Psoas muscle (tissue), 7 donors: ENCODE measurements at regions not wholly inside any gene's neighbourhood (a gene's known extent, or its start where the extent isn't known, plus 50 kb on each side); places are given as distances from the start of the nearest gene placed in this dataset.

Source experiments
- ATAC-seq, 4 donors: fragments of 200-7000 bp; cut with Tn5 transposase; one replicate each; pipeline ENCODE4 v1.9.1; 2020; ENCODE audit warnings: moderate library complexity in 3 of 4, mild to moderate bottlenecking in 2 of 4
- DNase-seq, 2 donors: peaks; one replicate each; pipeline ENCODE4 v3.0.0-alpha.2; 2020
- H3K27ac ChIP-seq: fragments of 200-600 bp; one replicate; pipeline ENCODE4 v1.8.0; 2022
- H3K27me3 ChIP-seq, 3 donors: fragments of 200-600 bp in 1 of 3; one replicate each; pipeline versions ENCODE4 v1.6.1 to v1.8.0; 2013 to 2022; ENCODE audit warnings: low read length in 2 of 3, mild to moderate bottlenecking in 2 of 3, moderate library complexity in 1 of 3; ENCODE audit not compliant: insufficient read depth in 3 of 3
- H3K36me3 ChIP-seq, 2 donors: fragments of 200-600 bp in 1 of 2; one replicate each; pipeline versions ENCODE4 v1.6.1 to v1.8.0; 2013 to 2022; ENCODE audit warnings: low read depth in 1 of 2, mild to moderate bottlenecking in 1 of 2, moderate library complexity in 1 of 2; ENCODE audit not compliant: insufficient read depth in 1 of 2
- H3K4me1 ChIP-seq: fragments of 200-600 bp; one replicate; pipeline ENCODE4 v1.8.0; 2022
- H3K4me3 ChIP-seq: fragments of 200-600 bp; one replicate; pipeline ENCODE4 v1.8.0; 2022; ENCODE audit warnings: mild to moderate bottlenecking
- H3K9me3 ChIP-seq: fragments of 200-600 bp; one replicate; pipeline ENCODE4 v1.8.0; 2022
- CTCF ChIP-seq: fragments of 200-600 bp; IDR thresholded peaks from one replicate; pipeline ENCODE4 v1.8.0; 2022; ENCODE audit warnings: antibody characterized with exemption
- WGBS, 3 donors: extraction: QIAGEN DNeasy Blood & Tissue Kit; methylation state at CpG; one replicate each; pipeline versions ENCODE4 v1.1.6 to v1.1.7; 2013; 5-methylcytosine and 5-hydroxymethylcytosine counted together
- intact Hi-C, 2 donors: fragments of 100-400 bp; cut with DNase I; formaldehyde crosslinking; loops; one replicate each; pipeline versions ENCODE4 v1.11.0 to v1.14.2; 2022
- donor health status: healthy with polysubstance abuse.
- donor health status: DM: no; HTN: no; CAD: no; lungs with moderate emphysema.
- donor health status: Bipolar disorder and iron deficiency.
- donor health status: healthy.
- donor health status: DM: yes; HTN: yes; CAD: no.
- donor health status: DM: no; HTN: no; CAD: no.
- donor health status: DM: yes; HTN: yes; CAD: no.

- intact Hi-C loops = no loop called here
- no peak for DNase-seq
- TF ChIP-seq CTCF = no peak
- Histone ChIP-seq H3K4me1 (peaks cover 7% of the 10 kb centered on the region), H3K36me3 (no peaks in the 10 kb centered on the region), H3K27me3 (no peaks in the 10 kb centered on the region), H3K4me3 (no peak overlapping the region), H3K9me3 (no peaks in the 10 kb centered on the region), H3K27ac (no peak overlapping the region)
- 7 to 15% (median 10%) methylated on average over 1 of the region's 1 CpG for WGBS, 3 donors
- ATAC-seq = no peak
Measured at GRCh38 chr6:141488488-141488887, 644.2 kb upstream of the GJE1 start.

DNA sequence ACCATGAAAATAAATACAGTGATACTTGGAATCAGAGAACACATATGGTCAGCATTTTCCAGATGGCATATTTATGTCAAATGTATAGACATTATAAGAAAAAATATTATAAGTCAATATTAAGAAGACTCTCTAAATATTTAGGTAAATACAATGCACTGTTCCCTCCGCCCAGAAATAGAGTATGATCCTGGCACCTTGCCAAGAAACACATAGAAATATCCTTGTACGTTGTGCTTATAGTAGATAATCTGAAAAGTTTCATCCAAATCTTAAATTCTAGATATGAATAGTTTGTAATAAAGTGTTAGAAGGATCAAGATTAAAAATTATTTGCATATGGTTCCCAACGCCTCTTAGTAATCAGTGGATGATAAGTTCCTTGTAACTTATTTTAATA, 645.8 kb upstream of the GJE1 start:
- TF ChIP-seq CTCF = no peak
- no peak overlapping the region for H3K4me3 ChIP-seq
- no peaks in the 10 kb centered on the region for H3K9me3 ChIP-seq
- H3K27me3 ChIP-seq = no peaks in the 10 kb centered on the region
- H3K4me1 ChIP-seq = peaks cover 17% of the 10 kb centered on the region
- no peak for DNase-seq
- no peaks in the 10 kb centered on the region for H3K36me3 ChIP-seq
- 59 to 75% (median 65%) methylated on average over 3 of the region's 3 CpGs for WGBS, 3 donors
- no peak for ATAC-seq
- no peak overlapping the region for H3K27ac ChIP-seq
- intact Hi-C loops = no loop called here

DNA sequence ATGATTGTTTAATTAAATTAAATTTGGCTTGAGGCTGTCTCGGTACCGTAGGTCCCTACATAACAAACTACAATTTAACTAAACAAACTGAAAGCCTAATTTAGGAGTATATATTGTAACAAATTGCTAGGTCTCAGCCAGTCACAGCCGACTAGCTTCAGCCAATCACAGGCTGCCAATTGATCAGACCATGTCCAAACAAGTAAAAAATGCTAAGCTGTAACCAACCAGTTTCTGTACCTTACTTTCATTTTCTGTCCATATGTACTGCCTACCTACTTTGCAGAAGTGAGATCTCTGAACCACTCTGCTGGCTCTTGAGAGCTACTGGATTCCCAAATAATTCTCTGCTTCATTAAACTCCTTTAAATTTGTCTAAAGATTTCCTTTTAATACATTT, 648.0 kb upstream of the GJE1 start:
- no peak for DNase-seq
- no peaks in the 10 kb centered on the region for H3K36me3 ChIP-seq
- peak in 1 of 4 donors; percentile 17 for ATAC-seq
- no peak overlapping the region for H3K4me3 ChIP-seq
- 57 to 60% (median 58%) methylated on average over 3 of the region's 3 CpGs for WGBS, 3 donors
- H3K27me3 ChIP-seq = no peaks in the 10 kb centered on the region
- peaks cover 17% of the 10 kb centered on the region for H3K4me1 ChIP-seq
- no peaks in the 10 kb centered on the region for H3K9me3 ChIP-seq
- no peak for TF ChIP-seq CTCF
- no peak overlapping the region for H3K27ac ChIP-seq
- intact Hi-C loops = no loop called here

DNA sequence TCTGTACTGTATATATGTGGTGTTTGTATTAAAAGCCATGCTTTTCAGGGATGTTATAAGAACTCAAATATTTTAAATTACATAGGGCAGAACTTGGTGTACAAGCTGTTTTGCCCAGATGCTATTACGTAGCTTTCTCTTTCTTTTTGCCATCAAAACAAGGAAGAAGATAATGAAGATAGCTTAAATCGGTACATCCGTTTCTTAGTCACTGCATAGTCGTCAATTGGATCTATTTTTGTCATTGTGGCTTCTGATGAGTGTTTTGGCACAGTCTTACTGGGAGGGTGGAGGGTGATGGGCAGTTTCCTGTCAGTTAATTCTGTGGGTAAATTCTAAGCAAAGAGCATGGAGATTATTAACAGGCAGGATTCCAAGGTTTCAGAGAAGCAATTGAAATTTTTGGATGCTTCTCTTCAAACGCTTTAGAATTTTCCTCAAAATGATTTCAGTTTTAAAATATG, 649.1 kb upstream of the GJE1 start:
- peak overlapping the region; percentile 50 for H3K27ac ChIP-seq
- ATAC-seq = peak; percentile 70 to 88 (median 79)
- H3K27me3 ChIP-seq = no peaks in the 10 kb centered on the region
- H3K4me3 ChIP-seq = peak overlapping the region; percentile 50
- intact Hi-C loops = no loop called here
- no peaks in the 10 kb centered on the region for H3K9me3 ChIP-seq
- 2 to 7% (median 3%) methylated on average over 5 of the region's 5 CpGs for WGBS, 3 donors
- peaks cover 17% of the 10 kb centered on the region for H3K4me1 ChIP-seq
- TF ChIP-seq CTCF = no peak
- DNase-seq = no peak
- no peaks in the 10 kb centered on the region for H3K36me3 ChIP-seq
